GM12874 (cell line): ENCODE measurements at regions not wholly inside any gene's neighbourhood (a gene's known extent, or its start where the extent isn't known, plus 50 kb on each side); places are given as distances from the start of the nearest gene placed in this dataset.

ENCODE experiments used
- CTCF ChIP-seq: IDR thresholded peaks from 2 replicates; pipeline ENCODE4 v1.5.1; 2011; ENCODE audit warnings: low read depth, mild to moderate bottlenecking, control low read depth, low read length, moderate library complexity; ENCODE audit not compliant: insufficient read depth

- TF ChIP-seq CTCF = no peak
These were observed 164.8 kb upstream of the NRXN3 start for GRCh38 chr14:78005325-78005724.

GRCh38 chr14:78007160-78007559 is 163.0 kb upstream of the NRXN3 start:
- no peak for TF ChIP-seq CTCF

- no peak for TF ChIP-seq CTCF
These were observed 159.5 kb upstream of the NRXN3 start for GRCh38 chr14:78010688-78011087.

GRCh38 chr14:78016532-78016931 is 153.6 kb upstream of the NRXN3 start:
- no peak for TF ChIP-seq CTCF

GRCh38 chr14:78018283-78018682 is 151.9 kb upstream of the NRXN3 start:
- TF ChIP-seq CTCF = no peak

GRCh38 chr14:78022059-78022458 is 148.1 kb upstream of the NRXN3 start:
- TF ChIP-seq CTCF = peak; percentile 72

- TF ChIP-seq CTCF = no peak
These were observed 147.1 kb upstream of the NRXN3 start for GRCh38 chr14:78023112-78023511.

- TF ChIP-seq CTCF = no peak
These were observed 141.7 kb upstream of the NRXN3 start for GRCh38 chr14:78028471-78028870.
